GM18507 (cell line): ENCODE measurements at regions not wholly inside any gene's neighbourhood (a gene's known extent, or its start where the extent isn't known, plus 50 kb on each side); places are given as distances from the start of the nearest gene placed in this dataset.

Experiments
- DNase-seq: peaks from one replicate; pipeline ENCODE4 v3.0.0; 2011; ENCODE audit warnings: low read depth; ENCODE audit not compliant: insufficient read length; ENCODE audit errors: extremely low spot score
- FAIRE-seq: peaks from 2 replicates; lab custom pipeline; 2011; peaks lifted over from hg19 to GRCh38; lab: Jason Lieb, UNC

- FAIRE-seq = no peak
- DNase-seq = no peak
Measured at GRCh38 chr1:17957588-17958267, 149.9 kb upstream of the IGSF21 start.

- DNase-seq (no peak), FAIRE-seq (no peak)
Measured at GRCh38 chr1:17958704-17959103, 148.9 kb upstream of the IGSF21 start.

GRCh38 chr1:17963513-17963912, 144.1 kb upstream of the IGSF21 start:
- no peak for DNase-seq
- no peak for FAIRE-seq

GRCh38 chr1:17965515-17966100, 142.0 kb upstream of the IGSF21 start:
- no peak for FAIRE-seq

GRCh38 chr1:17966341-17966740, 141.3 kb upstream of the IGSF21 start:
- FAIRE-seq = no peak
- no peak for DNase-seq

More at GRCh38 chr1:17965515-17966100, 142.0 kb upstream of the IGSF21 start:
- DNase-seq = no peak

GRCh38 chr1:17967623-17968255, 139.9 kb upstream of the IGSF21 start:
- no peak for FAIRE-seq
- DNase-seq = no peak

GRCh38 chr1:17970757-17971156, 136.8 kb upstream of the IGSF21 start:
- no peak for FAIRE-seq
- no peak for DNase-seq

- FAIRE-seq = no peak
Measured at GRCh38 chr1:17973694-17974093, 133.9 kb upstream of the IGSF21 start.

GRCh38 chr1:17976854-17977253, 130.7 kb upstream of the IGSF21 start:
- DNase-seq (no peak), FAIRE-seq (no peak)

More at GRCh38 chr1:17973694-17974093, 133.9 kb upstream of the IGSF21 start:
- no peak for DNase-seq

- DNase-seq (no peak), FAIRE-seq (no peak)
Measured at GRCh38 chr1:17978016-17978415, 129.6 kb upstream of the IGSF21 start.

GRCh38 chr1:17979815-17980214, 127.8 kb upstream of the IGSF21 start:
- FAIRE-seq (no peak), DNase-seq (no peak)

- FAIRE-seq (no peak), DNase-seq (no peak)
Measured at GRCh38 chr1:17982197-17982596, 125.4 kb upstream of the IGSF21 start.

GRCh38 chr1:17984583-17984982, 123.0 kb upstream of the IGSF21 start:
- DNase-seq (peak; percentile 17), FAIRE-seq (peak; percentile 80)

- DNase-seq (no peak), FAIRE-seq (no peak)
Measured at GRCh38 chr1:17986156-17986555, 121.4 kb upstream of the IGSF21 start.

- DNase-seq (no peak), FAIRE-seq (no peak)
Measured at GRCh38 chr1:17990401-17990800, 117.2 kb upstream of the IGSF21 start.

GRCh38 chr1:17991996-17992395, 115.6 kb upstream of the IGSF21 start:
- DNase-seq (no peak), FAIRE-seq (no peak)

GRCh38 chr1:17992800-17993199, 114.8 kb upstream of the IGSF21 start:
- no peak for DNase-seq
- FAIRE-seq = no peak

GRCh38 chr1:17994046-17994445, 113.6 kb upstream of the IGSF21 start:
- FAIRE-seq (no peak), DNase-seq (no peak)

- no peak for FAIRE-seq
Measured at GRCh38 chr1:17995480-17995879, 112.1 kb upstream of the IGSF21 start.

GRCh38 chr1:17998889-17999288, 108.7 kb upstream of the IGSF21 start:
- FAIRE-seq (no peak), DNase-seq (no peak)

More at GRCh38 chr1:17995480-17995879, 112.1 kb upstream of the IGSF21 start:
- no peak for DNase-seq

- no peak for DNase-seq
- FAIRE-seq = no peak
Measured at GRCh38 chr1:17999884-18000283, 107.7 kb upstream of the IGSF21 start.
